G401.6 (cell line): ENCODE measurements at regions not wholly inside any gene's neighbourhood (a gene's known extent, or its start where the extent isn't known, plus 50 kb on each side); places are given as distances from the start of the nearest gene placed in this dataset.
"Not testable (repeated sequence)": the region's sequence is repeated elsewhere in the genome, so short reads cannot be mapped to it uniquely, and the experiment has no call there.

Experiments used
- FAIRE-seq: peaks from 2 replicates; lab custom pipeline; 2012; peaks lifted over from hg19 to GRCh38; lab: Jason Lieb, UNC

DNA sequence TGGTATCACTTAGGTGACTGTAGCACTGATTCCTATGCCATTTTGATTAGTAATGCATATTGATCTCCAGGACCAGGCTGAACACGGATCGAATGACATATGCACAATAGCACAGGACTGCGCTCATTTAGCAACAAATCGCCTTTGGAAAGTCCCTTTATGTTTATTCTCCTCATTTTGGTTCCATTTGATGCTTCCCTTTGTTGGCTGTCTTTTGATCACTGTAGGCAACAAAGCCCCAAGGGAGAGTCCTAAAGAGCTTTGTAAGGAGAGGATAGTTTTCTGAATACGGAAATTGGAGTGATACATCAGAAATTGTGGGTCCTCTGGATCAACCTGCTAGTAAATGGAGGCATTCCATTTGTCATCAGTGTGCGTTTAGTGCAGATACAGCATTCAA, 1111.4 kb downstream of the SORCS1 start:
- no peak for FAIRE-seq

DNA sequence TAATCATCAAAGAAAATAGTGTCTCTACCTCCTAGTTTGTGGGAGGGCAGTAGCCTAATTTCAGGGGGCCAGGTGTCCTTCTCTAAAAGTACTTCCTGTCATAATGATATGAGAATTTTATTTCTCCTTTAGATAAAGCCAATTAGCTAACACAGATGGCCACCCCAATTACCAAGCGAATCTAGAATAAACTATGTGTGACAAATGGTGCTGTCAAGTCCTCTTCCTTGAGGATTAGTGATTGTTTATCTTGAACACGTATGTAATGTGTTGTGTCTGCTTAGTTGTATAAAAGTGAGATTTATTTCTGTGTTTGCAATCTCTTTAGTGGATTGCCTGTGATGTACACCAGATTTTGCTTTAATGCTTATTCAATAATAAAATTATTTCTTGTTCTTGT, 1120.0 kb downstream of the SORCS1 start:
- no peak for FAIRE-seq

DNA sequence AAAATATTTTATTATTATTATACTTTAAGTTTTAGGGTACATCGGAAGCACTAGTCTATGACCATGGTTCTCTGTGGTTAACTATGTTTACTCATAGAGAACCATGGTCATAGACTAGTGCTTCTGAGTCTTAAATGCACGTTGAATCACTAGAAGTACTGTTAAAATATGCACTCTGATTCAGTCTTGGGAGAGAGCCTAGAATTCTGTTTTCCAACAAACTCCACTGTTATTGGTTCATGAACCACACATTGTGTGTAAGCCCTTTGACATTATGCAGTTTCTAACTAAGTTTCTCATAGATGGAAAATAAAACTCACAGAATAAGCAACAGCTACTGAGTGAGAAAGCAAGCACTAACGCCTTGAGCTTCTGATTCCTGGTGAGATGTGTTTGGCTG, 1120.6 kb downstream of the SORCS1 start:
- FAIRE-seq: no peak

DNA sequence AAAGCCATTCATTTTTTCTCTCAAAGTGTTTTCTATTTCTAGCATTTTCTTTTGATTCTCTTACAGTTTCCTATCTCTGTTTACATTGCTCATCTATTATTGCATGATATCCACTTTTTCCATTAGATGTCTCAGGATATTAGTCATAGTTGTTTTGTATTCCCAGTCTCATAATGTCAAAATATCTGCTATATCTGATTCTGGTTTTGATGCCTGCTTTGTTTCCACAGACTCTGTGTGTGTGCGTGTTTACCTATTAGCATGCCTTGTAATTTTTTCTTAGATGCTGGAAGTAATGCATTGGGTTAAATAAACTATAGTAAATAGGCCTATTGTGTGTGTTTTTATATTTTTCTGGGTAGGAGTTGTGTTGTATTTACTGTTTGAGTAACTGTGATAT, 1126.3 kb downstream of the SORCS1 start:
- FAIRE-seq: no peak

DNA sequence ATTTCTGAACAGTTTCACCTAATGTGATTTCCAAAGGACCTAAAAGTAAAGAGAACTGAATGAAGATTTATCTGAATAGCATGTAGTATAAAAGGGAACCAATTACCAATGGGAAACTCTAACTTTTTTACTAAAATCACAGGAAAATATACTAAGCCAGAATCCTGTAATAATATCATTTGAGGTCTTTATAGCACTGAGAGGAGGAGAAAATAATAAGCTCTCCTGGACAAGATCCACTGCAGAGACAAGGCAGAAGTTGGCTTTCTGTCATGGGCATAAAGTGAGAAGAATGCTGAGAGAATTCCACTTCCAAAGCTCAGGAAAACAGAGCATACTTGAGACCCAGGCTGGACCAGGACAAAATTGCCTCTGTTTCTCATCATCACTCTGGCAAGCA, 1131.4 kb downstream of the SORCS1 start:
- no peak for FAIRE-seq

DNA sequence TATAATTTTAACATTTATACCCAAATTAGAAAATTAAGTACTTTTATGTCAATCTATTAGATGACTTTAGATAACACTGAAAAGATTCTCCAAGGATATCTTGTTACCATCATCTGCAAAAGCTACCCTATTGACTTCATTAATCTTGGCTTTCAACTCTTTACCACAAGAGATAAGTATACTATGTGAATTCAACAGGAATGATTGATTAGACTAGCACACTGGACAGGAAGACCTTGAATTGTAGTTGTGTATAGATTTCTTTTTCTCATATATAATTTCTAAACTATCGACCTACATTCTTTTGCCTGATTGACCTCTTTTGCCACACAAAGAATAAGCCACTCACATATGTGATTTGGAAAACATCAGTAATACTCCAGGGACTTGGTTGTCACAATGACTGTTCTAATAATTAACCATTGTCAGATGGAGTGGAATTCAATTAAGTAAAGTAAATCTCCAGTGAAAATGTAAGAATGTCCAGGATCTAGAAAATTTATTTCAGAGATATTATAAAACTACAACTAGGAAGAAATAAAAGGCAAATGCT, 1132.0 kb downstream of the SORCS1 start:
- no peak for FAIRE-seq

DNA sequence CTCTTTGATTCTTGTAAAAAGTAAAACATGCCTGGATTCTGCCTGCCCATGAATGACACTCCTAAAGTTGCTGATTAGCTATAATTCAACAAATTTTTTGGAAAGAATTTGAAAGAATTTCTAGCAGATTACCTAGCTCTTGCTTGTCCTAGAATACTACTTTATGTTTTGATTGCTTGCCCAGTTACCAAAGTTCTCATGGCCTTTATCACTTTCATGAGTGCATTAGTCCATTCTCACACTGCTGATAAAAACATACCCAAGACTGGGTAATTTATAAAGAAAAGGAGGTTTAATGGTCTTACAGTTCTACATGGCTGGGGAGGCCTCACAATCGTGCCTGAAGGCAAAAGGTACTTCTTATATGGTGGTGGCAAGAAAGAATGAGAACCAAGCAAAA, 1137.3 kb downstream of the SORCS1 start:
- FAIRE-seq: no peak

DNA sequence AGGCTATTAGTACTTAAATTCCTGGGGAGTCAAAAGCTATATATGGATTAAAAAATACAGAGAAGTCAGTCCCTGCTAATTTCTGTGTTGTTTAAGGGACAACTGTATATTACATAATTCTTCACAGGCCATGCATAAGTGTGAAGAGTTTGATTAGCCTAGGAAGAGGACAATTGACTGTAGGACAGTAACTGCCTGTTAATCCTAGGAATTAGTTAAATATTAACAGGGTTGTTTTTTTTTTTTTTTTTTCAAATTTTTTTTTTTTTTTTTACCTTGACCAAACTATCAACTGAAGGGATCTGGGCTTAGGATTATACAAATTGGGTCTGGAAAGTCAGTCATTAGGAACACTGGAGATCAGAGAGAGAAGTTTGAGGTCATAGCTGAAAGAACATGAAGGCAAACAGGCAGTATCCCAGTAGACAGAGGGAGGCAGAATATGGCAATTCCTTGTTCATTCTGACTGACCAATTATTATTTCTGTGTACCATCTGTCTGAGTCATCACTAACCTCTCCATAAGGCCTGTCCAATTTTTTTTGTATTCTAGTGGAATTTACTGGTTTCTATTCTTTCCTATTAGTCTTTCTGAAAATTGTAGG, 1139.2 kb downstream of the SORCS1 start:
- FAIRE-seq: no peak

DNA sequence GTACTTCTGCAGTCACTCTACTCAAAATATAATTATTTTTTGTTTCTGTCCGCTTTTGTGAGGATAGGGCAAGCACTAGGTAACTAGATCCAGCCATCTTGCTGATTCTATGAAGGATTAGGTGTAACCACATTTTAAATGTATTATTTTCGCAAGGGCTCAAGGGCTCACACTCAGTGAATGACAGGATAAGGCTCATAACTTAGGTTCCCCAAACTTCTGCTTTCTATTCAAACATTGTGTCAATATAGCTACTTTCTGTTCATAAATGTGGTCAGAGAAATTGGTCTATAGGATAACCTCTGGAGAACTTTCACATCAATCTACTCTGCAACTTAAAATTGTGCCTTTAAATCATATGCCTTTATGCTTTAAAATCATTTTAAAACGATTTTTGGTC, 1141.2 kb downstream of the SORCS1 start:
- FAIRE-seq: no peak

DNA sequence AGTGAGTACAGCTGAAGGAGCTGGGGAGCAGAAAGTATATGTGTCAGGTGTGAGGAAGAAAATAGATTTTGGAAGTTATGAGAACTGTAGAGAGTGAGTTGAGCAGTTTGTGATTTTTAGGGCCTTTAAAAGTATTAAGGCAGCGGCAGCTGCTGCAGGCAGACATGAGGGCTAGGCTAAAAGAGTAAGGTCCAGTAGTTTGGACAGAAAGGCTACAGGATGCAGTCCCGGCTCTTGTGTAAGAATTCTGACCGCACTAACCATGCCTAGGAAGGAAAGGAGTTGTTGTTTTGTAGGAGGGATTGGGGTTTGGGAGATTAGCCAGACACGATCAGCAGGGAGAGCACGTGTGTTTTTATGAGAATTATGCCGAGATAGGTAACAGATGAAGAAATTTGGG, 1144.9 kb downstream of the SORCS1 start:
- not testable (repeated sequence) for FAIRE-seq

DNA sequence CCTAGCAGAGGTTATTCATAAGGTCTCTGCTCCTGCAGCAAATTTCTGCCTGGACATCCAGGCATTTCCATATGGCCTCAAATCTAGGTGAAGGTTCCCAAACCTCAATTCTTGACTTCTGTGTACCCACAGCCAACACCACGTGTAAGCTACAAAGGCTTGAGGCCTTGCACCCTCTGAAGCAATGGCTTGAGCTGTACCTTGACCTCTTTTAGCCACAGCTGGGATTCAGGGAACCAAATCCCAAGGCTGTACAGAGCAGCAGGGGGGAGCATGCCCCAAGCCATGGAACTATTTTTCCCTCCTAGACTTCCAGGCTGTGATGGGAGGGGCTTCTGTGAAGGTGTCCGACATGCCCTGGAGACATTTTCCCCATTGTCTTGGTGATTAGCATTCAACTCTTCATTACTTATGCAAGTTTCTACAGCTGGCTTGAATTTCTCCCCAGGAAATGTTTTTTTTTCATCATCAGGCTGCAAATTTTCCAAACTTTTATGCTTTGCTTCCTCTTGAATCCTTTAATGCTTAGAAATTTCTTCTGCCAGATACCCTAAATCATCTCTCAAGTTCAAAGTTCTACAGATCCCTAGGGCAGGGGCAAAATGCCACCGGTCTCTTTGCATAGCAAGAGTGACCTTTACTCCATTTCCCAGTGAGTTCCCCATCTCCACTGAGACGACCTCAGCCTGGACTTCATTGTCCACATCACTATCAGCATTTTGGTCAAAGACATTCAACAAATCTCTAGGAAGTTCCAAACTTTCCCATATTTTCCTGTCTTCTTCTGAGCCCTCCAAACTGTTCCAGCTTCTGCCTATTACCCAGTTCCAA, 1148.9 kb downstream of the SORCS1 start:
- not testable (repeated sequence) for FAIRE-seq

DNA sequence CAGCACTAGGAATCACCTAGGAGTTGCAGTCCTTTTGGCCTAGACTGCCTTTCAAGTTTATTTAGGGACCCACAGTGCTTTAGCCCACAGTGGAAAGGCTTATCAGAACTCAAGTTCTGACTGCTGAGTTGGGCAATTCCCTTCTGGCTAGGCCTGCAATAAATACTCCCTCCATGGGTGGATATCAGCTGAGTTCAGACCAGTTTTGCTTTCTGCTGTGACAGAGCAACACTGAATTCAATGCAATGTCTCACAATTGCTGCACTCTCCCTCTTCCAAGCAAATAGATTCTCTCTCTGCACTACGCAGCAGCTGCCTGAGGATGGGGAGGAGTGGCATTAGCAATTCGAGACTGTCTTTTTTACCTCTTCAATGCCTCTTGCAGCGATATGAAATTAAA, 1153.3 kb downstream of the SORCS1 start:
- FAIRE-seq: no peak

DNA sequence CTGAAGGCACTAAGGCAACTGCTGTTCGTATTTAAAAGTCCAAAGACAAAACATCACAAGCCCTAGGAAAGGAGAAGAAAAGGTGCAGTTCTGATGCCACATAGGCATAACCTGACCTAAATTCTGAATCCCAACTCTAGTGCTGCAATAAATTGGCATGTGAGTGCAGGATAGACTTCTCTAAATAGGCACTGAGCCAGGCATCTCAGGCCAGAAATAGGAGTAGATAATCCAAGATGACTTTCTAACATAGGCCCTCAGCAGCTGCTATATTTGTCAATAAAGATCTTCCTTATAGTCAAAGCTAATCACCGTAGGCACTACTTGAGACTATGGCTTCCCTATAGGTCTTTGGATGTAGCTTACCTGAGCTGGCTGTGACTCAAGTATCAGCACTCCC, 1163.8 kb downstream of the SORCS1 start:
- no peak for FAIRE-seq

DNA sequence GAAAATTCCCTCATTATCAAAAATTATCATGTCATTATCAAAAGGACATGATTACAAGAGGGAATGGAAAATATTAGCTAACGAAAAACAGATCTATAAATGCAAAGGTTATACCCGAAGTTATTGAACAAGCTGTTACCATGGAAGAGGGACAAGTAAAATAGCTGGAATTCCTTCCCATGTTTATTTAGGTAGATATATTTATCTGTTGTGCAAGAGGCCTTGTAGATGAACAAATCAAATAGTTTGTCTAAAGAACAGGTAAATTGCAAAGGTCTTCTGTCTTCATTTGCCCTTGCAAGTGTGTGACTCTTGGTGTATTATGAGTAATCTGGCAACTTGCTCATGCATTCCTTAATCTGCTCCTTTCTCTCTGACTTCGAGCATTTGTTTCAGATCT, 1170.9 kb downstream of the SORCS1 start:
- no peak for FAIRE-seq

DNA sequence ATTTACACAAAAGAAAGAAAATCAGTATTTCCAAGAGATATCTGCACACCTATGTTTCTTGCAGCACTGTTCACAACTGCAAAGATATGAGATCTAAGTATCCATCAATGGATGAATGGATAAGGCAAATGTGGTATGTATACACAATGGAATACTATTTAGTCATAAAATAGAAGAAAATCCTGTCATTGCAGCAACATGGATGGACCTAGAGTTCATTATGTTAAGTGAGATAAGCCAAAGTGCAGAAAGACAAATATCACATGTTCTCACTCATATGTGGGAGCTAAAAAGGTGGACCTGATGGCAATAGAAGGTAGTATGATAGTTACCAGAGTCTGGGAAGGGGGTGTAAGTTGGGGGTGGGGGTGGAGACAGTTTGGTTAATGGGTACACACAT, 1171.6 kb downstream of the SORCS1 start:
- FAIRE-seq: no peak

DNA sequence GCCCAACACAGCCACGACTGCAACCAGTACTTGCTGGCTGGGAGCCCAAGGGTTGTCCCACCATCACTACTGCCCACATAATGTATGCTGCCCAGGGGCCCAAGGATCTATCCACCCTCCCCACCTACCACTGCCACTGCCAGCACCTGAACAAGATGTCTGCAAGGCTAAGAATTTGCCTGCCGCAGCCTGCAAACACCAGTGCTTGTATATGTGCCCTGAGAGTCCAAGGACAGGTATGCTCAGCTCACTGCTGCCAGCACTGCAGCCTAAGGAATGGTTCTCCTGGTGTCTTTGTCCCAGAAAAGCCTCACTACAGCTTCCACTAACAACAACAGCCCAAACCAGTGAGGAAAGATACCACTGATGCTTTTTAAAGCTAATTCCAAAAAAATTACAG, 1174.0 kb downstream of the SORCS1 start:
- FAIRE-seq: no peak

DNA sequence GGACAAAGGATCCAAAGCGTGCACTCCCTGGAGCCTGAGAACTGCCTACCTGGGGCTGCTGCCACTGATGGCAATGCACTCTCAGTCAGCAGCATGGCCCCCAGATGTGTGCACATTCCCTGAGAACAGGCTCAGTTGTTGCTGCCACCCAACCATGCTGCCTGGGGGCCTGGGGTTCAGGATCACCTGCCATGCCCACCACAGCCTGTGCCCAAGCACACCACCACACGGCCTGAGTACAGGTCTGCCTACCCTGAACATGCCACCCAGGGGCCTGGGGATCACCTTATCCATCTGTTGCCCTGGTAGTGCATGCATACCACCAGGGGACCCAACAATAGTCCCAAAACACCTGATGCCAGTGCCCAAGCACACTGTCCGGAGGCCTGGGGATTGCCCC, 1174.5 kb downstream of the SORCS1 start:
- FAIRE-seq: no peak

DNA sequence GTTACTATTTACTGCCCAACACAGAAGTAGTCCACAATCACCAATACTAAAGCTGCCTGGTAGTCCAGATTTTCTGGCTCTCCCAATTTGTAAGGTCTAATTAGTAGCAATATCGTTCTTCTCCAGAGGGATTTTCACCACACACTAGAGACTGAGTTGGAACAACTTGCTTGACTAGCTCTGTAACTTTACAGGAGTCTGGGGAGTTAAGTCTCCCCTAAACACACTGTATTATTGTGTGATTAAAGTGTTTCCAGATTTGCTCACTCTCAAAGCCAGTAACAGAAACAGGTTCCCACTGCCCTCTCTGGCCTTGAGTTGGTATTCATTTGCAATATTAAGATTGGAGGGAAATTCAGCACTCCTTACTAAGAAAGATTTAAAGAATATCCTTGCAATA, 1175.7 kb downstream of the SORCS1 start:
- no peak for FAIRE-seq

DNA sequence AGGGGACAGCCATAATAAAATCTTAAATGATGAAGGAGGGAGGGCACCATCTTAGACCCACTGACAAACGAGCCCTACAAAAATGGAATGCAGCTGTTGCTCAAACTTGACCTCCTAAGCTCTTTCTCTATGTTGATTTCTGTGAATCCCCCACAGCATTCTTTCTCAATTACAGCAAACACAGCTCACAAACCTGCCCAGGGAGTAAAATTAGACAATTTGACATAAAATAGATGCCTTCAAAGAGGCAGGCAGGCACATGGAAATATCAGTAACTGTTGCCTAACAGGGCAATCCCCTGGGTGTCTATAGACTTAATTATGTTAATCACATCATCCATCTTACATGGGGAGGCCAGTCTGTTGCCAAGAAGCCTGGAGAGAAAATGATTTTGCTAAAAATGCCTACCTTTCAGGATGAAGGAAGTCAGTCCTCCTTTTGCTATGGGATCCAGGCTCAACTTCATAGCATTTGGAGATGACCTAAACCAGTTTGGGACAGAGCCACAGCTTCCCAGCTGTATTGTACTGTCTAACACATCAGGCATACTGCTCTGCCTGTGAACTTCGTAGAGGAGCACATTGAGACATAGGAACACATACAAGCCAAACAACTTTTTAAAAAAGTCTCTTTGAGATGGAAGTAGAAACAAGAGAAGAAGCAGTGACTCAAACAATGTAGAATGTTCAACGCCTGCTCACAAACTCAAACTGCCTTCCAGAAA, 1177.4 kb downstream of the SORCS1 start:
- no peak for FAIRE-seq

DNA sequence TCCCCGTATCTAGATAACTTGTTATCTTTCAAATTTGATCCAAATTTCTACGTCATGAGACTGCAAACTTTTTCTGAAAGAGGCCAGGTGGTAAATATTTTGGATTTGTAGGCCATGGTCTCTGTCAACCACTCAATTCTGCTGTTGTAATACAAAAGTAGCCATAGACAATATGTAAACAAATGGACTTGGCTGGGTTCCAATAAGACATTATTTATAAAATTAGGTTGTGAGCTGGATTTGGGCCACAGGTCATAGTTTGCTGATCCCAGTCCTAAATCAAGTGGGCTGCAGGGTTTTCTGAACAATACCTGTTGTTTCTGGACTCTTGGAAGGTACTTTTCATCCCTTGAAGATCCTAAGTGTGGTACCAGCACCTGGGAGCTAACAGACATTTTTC, 1178.0 kb downstream of the SORCS1 start:
- FAIRE-seq: no peak

DNA sequence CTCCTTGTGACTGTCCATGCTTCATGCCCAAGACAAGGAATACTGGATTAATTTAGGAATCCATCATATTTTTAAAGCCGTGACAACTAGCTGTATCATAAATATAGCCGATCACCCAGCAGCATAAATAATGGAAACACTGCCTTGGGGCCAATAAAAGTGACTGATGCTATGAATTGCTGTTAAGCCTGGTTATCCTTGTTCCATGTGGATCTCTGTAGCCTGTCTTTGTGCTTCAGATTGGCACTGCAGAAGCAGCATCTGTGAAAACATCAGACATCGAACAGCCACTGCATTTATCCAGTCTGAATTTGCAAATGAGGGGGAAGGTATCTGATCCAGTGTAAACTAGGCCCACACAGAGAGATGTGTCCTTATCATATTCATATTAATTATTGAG, 1181.8 kb downstream of the SORCS1 start:
- no peak for FAIRE-seq

DNA sequence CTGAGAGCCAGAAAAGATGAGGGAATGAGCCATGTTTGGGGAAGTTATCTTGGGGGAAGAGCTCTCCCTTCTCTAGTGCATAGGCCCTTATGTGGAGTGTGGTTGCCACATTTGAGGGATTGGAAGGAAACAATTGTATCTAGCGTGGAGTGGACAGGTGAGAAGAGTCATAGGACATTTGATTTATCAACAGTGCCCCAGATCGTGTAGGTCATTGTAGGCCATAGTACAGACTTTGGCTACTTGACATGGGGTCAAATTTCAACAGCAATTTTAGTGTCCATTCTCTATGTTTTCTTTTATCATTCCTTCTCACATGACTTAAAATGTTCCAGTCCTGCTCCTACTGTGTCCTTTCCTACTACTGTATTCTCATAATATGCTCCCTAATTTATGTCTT, 1182.8 kb downstream of the SORCS1 start:
- no peak for FAIRE-seq

DNA sequence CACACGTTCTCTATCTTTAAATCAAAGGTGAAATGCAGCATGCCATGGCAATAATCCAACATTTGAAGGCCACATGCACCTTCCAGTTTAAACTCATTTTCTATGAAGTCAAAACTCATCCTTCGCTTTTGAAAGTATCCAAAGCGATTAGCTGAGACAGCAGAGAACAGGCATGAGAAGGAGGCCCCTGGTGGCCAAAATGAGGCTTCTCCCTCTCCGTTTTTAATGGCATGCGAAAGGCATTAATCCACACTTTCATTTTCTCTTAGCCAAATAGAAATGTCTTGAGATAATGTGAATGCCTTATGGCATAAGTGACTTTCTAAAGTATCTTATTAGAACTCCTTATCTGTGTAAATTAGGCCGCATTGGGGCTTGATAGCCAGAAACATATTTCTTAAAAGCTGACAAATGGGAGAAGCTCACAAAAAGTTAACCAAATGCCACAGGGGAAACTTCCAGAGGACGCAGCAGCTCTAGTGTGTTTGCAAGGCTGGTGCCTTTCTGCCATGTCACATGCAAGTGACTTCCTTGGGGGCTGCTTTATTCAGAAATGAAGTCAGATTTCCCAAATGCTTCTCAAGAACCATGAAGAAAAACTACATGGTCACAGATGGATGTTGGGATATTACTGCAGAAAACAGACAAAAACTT, 1189.6 kb downstream of the SORCS1 start:
- FAIRE-seq: no peak
